ENCODE measurements at regions not wholly inside any gene's neighbourhood (a gene's known extent, or its start where the extent isn't known, plus 50 kb on each side); places are given as distances from the start of the nearest gene placed in this dataset.

DNA sequence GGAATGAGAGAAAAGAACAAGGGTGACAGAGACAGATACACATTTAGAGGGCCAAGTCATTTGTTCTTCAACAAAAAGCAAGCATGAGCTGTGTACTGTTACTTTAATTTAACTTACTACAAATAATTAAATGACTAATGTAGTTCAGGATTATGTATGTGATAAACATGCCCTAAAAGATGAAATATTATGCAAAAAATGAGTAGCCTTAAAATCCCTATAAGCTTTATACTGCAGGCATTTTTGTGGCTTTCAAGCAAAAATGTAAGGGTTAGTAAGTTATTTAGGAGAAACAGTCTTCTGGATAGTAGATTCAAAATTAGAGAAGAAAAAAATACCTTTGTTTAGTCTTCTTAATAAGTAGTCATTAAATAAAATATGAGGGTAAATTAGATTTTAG is 431.2 kb downstream of the CSNK1G3 start:
- no peaks in the 10 kb centered on the region for H4K20me1 ChIP-seq (ENCODE audit: control insufficient read depth, extremely low read depth, insufficient read depth, low read length)
- H3K9me3 ChIP-seq (ENCODE audit: control insufficient read depth, low read depth, low read length), result no peaks in the 10 kb centered on the region
- H3K4me3 ChIP-seq (ENCODE audit: control insufficient read depth in 2 of 3, extremely low read depth in 1 of 3, insufficient read depth in 2 of 3, low read depth in 1 of 3, low read length in 3 of 3), result no peak overlapping the region
- H3K4me1 ChIP-seq (ENCODE audit: control insufficient read depth, extremely low read depth, insufficient read depth, low read length), result no peaks in the 10 kb centered on the region
- H3K36me3 ChIP-seq (ENCODE audit: control insufficient read depth in 2 of 2, extremely low read depth in 1 of 2, insufficient read depth in 2 of 2, low read length in 2 of 2), result no peaks in the 10 kb centered on the region
- no peaks in the 10 kb centered on the region for H3K27me3 ChIP-seq (ENCODE audit: control insufficient read depth, extremely low read depth, insufficient read depth, low read length)
- H3K4me2 ChIP-seq (ENCODE audit: control insufficient read depth, extremely low read depth, insufficient read depth, low read depth, low read length), result no peak overlapping the region
- no peak overlapping the region for H3K27ac ChIP-seq (ENCODE audit: control insufficient read depth, insufficient read depth, low read length)
- FAIRE-seq (no peak), DNase-seq (ENCODE audit: low read depth, low spot score) (no peak)
- H3K9ac ChIP-seq (ENCODE audit: control insufficient read depth, extremely low read depth, insufficient read depth, low read length), result no peak overlapping the region
- TF ChIP-seq, protein P1, sequence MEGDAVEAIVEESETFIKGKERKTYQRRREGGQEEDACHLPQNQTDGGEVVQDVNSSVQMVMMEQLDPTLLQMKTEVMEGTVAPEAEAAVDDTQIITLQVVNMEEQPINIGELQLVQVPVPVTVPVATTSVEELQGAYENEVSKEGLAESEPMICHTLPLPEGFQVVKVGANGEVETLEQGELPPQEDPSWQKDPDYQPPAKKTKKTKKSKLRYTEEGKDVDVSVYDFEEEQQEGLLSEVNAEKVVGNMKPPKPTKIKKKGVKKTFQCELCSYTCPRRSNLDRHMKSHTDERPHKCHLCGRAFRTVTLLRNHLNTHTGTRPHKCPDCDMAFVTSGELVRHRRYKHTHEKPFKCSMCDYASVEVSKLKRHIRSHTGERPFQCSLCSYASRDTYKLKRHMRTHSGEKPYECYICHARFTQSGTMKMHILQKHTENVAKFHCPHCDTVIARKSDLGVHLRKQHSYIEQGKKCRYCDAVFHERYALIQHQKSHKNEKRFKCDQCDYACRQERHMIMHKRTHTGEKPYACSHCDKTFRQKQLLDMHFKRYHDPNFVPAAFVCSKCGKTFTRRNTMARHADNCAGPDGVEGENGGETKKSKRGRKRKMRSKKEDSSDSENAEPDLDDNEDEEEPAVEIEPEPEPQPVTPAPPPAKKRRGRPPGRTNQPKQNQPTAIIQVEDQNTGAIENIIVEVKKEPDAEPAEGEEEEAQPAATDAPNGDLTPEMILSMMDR (optimal IDR thresholded peaks at IDR 0.05 in 1 of 3, IDR thresholded peaks at IDR 0.05 in 1 of 3, conservative IDR thresholded peaks at IDR 0.05 in 1 of 3; ENCODE audit: extremely low read depth in 1 of 3, insufficient read depth in 2 of 3, low read length in 3 of 3), result no peak
- no peak for TF ChIP-seq EZH2 (IDR thresholded peaks at IDR 0.05; ENCODE audit: low read length)
- H3K9me1 ChIP-seq (ENCODE audit: control insufficient read depth, extremely low read depth, insufficient read depth, low read length), result no peaks in the 10 kb centered on the region
- H2AFZ ChIP-seq (ENCODE audit: control insufficient read depth, low read length), result no peak overlapping the region
- dilution Hi-C loops (cut with MboI; ENCODE audit: extremely low pct_ligation_motif_present, low sequenced_read_pairs), result no loop called here
- H3K79me2 ChIP-seq (ENCODE audit: control insufficient read depth, insufficient read depth, low read length), result no peaks in the 10 kb centered on the region

DNA sequence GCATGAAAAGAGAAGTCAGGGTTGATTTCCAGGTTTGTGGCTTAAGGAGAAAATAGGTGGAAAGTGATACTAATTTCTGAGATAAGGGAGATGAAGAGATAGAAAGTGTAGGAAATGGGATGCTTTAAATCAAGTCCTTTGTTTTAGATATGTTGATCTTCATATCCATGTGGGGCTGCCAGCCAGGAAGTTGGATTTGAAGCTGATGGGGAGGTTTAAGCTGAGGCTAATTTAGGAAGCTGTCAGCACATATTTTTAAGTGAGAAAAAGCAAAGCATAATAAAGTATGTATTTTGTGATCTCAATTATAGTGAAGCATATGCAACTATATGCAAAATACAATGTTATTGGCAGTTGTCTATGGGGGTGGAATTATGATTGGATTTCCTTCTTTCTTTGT is 428.4 kb downstream of the CSNK1G3 start:
- H3K4me1 ChIP-seq (ENCODE audit: control insufficient read depth, extremely low read depth, insufficient read depth, low read length), result no peaks in the 10 kb centered on the region
- no peaks in the 10 kb centered on the region for H4K20me1 ChIP-seq (ENCODE audit: control insufficient read depth, extremely low read depth, insufficient read depth, low read length)
- no peak overlapping the region for H3K9ac ChIP-seq (ENCODE audit: control insufficient read depth, extremely low read depth, insufficient read depth, low read length)
- no peaks in the 10 kb centered on the region for H3K9me1 ChIP-seq (ENCODE audit: control insufficient read depth, extremely low read depth, insufficient read depth, low read length)
- DNase-seq (ENCODE audit: low read depth, low spot score), result no peak
- no peak overlapping the region for H2AFZ ChIP-seq (ENCODE audit: control insufficient read depth, low read length)
- H3K4me3 ChIP-seq (ENCODE audit: control insufficient read depth in 2 of 3, extremely low read depth in 1 of 3, insufficient read depth in 2 of 3, low read depth in 1 of 3, low read length in 3 of 3), result no peak overlapping the region
- no peaks in the 10 kb centered on the region for H3K27me3 ChIP-seq (ENCODE audit: control insufficient read depth, extremely low read depth, insufficient read depth, low read length)
- H3K4me2 ChIP-seq (ENCODE audit: control insufficient read depth, extremely low read depth, insufficient read depth, low read depth, low read length), result no peak overlapping the region
- H3K27ac ChIP-seq (ENCODE audit: control insufficient read depth, insufficient read depth, low read length), result no peak overlapping the region
- dilution Hi-C loops (cut with MboI; ENCODE audit: extremely low pct_ligation_motif_present, low sequenced_read_pairs), result no loop called here
- H3K79me2 ChIP-seq (ENCODE audit: control insufficient read depth, insufficient read depth, low read length), result no peaks in the 10 kb centered on the region
- TF ChIP-seq, protein P1 (optimal IDR thresholded peaks at IDR 0.05 in 1 of 3, IDR thresholded peaks at IDR 0.05 in 1 of 3, conservative IDR thresholded peaks at IDR 0.05 in 1 of 3; ENCODE audit: extremely low read depth in 1 of 3, insufficient read depth in 2 of 3, low read length in 3 of 3), result no peak
- TF ChIP-seq EZH2 (IDR thresholded peaks at IDR 0.05; ENCODE audit: low read length), result no peak
- H3K36me3 ChIP-seq (ENCODE audit: control insufficient read depth in 2 of 2, extremely low read depth in 1 of 2, insufficient read depth in 2 of 2, low read length in 2 of 2), result no peaks in the 10 kb centered on the region
- no peaks in the 10 kb centered on the region for H3K9me3 ChIP-seq (ENCODE audit: control insufficient read depth, low read depth, low read length)
- FAIRE-seq, result no peak

Measured in keratinocyte (primary cell).